ENCODE measurements at regions not wholly inside any gene's neighbourhood (a gene's known extent, or its start where the extent isn't known, plus 50 kb on each side); places are given as distances from the start of the nearest gene placed in this dataset.
"Not testable (repeated sequence)": the region's sequence is repeated elsewhere in the genome, so short reads cannot be mapped to it uniquely, and the experiment has no call there.

GRCh38 chr5:97234380-97234779, 51.3 kb upstream of the RIOK2 start:
- DNase-seq = not testable (repeated sequence)

GRCh38 chr5:97242341-97242740, 59.3 kb upstream of the RIOK2 start:
- no peak for DNase-seq

GRCh38 chr5:97243353-97243752, 60.3 kb upstream of the RIOK2 start:
- no peak for DNase-seq

GRCh38 chr5:97245386-97245785, 62.3 kb upstream of the RIOK2 start:
- DNase-seq = no peak

- DNase-seq = no peak
Observed at GRCh38 chr5:97250113-97250512, 67.1 kb upstream of the RIOK2 start.

GRCh38 chr5:97266076-97266475, 83.0 kb upstream of the RIOK2 start:
- no peak for DNase-seq

GRCh38 chr5:97266576-97266975, 83.5 kb upstream of the RIOK2 start:
- DNase-seq = no peak

GRCh38 chr5:97267767-97268166, 84.7 kb upstream of the RIOK2 start:
- no peak for DNase-seq

GRCh38 chr5:97276474-97277120, 93.5 kb upstream of the RIOK2 start:
- no peak for DNase-seq

GRCh38 chr5:97281257-97281656, 98.2 kb upstream of the RIOK2 start:
- DNase-seq = no peak

- DNase-seq = peak; percentile 56 to 81
Observed at GRCh38 chr5:97297063-97297703, 114.1 kb upstream of the RIOK2 start.

GRCh38 chr5:97297704-97298091, 114.7 kb upstream of the RIOK2 start:
- peak in 1 of 2 experiments; percentile 19 for DNase-seq

GRCh38 chr5:97301181-97301580, 118.1 kb upstream of the RIOK2 start:
- DNase-seq = not testable (repeated sequence)

- no peak for DNase-seq
Observed at GRCh38 chr5:97338729-97339128, 155.7 kb upstream of the RIOK2 start.

GRCh38 chr5:97355775-97356174, 172.7 kb upstream of the RIOK2 start:
- DNase-seq = no peak

- DNase-seq = no peak
Observed at GRCh38 chr5:97363577-97363976, 180.5 kb upstream of the RIOK2 start.

GRCh38 chr5:97364731-97365130, 181.7 kb upstream of the RIOK2 start:
- no peak for DNase-seq

- no peak for DNase-seq
Observed at GRCh38 chr5:97365163-97365845, 182.3 kb upstream of the RIOK2 start.

- no peak for DNase-seq
Observed at GRCh38 chr5:97365918-97366317, 182.9 kb upstream of the RIOK2 start.

- no peak for DNase-seq
Observed at GRCh38 chr5:97375959-97376358, 192.9 kb upstream of the RIOK2 start.

- no peak for DNase-seq
Observed at GRCh38 chr5:97377582-97377981, 194.5 kb upstream of the RIOK2 start.

- no peak for DNase-seq
Observed at GRCh38 chr5:97383996-97384395, 200.9 kb upstream of the RIOK2 start.

GRCh38 chr5:97388794-97389193, 205.7 kb upstream of the RIOK2 start:
- DNase-seq = no peak

GRCh38 chr5:97400537-97400936, 217.5 kb upstream of the RIOK2 start:
- DNase-seq = no peak
